Activated CD8-positive, alpha-beta memory T cell treated with anti-CD3 and anti-CD28 coated beads for 4 hours (primary cell): ENCODE measurements at regions not wholly inside any gene's neighbourhood (a gene's known extent, or its start where the extent isn't known, plus 50 kb on each side); places are given as distances from the start of the nearest gene placed in this dataset.
"Not testable (repeated sequence)": the region's sequence is repeated elsewhere in the genome, so short reads cannot be mapped to it uniquely, and the experiment has no call there.

ENCODE experiments used
- DNase-seq, 2 donors: peaks; one replicate each; pipeline ENCODE4 v3.0.0-alpha.2; 2020; ENCODE audit warnings: low read depth in 2 of 2

DNA sequence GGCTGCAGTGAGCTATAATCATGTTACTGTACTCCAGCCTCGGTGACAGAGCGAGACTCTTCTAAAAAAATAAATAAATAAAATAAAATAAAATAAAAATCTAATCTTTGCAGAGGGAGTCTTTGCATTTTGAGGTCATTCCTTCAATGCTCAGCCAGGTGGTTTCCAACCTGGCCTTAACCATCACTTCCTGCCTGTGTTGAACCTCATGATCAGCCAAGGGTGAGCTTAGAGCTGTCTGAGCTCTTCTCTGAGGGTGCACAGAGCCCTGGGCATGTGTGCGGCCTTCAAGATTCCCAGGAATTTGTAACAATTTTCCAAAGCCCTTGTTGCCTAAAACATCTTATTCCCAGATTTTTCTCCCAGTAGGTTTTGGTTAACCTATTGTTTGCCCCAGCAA, 94.3 kb downstream of the KCNJ12 start:
- DNase-seq, result not testable (repeated sequence)

DNA sequence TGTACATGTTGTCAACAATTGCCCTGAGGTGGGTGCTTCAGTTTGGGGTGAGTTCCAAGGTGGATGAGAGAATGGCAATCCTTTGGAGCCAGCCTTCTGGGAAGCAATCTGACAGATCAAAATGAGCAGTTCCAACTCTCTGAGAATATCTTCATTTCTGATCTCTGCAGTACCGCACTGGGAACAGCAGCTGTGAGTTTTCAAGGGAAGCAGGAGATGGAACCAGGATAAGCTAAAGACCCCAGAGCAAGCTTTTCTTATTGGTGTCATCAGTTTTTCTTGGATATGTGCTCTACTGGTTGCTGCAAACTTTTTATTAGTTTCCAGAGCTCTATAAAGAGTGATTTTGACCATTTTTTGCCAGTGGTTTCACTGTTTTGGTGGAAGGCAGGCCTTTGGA, 94.7 kb downstream of the KCNJ12 start:
- DNase-seq, result no peak

DNA sequence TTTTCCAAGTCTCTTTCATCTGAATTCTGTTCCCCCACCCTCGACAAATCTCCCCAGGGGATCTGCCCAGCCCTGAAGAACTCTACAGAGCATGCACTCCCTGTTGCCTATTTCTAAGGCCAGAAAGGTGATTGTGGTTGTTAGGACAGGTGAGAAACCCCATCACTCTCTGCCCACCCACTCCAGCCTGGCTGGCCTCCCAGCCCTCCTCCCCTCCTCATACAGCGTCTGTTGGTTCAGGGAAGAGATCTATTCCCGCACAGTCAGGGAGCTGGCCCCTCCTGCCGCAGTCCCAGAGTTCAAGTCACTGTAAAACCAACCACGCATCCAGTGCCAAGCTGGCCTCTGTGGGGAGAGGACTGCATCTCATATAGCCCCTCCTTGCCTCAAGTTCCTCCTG, 98.7 kb downstream of the KCNJ12 start:
- DNase-seq, result no peak

DNA sequence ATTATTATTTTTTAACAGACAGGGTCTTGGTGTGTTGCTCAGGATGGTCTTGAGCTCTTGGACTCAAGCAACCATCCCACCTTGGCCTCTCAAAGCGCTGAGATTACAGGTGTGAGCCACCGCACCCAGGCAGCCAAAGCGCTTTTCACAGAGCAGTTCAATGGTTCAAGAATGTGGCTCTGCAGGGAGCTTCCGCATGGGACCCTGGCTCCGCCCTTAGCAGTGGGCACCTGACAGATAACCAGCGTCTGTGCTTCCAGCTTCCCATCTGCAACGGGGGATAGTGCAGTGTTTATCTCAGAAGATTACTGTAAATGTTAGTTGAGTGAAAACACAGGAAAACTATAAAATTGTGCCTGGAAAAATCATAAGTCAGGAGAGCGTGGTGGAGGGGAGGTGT, 99.4 kb downstream of the KCNJ12 start:
- no peak for DNase-seq

DNA sequence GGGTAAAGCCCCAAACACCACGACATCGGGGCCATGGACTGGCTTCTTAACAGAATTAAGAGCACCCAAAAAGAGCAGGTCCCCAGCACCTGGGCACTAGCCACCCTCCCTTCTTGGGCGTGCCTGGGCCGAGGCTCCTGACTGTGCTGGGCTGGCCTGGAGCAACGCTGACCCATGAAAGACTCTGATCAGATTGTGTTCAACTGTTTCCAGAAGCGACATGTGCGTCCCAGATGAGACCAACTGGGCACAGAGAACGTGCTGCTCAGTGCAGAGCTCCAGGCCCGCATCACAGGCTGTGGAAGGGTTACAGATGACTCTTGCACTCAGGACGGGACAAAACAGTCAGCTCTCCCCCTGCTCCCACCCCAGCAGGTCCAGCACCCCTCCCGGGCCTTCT, 100.7 kb downstream of the KCNJ12 start:
- no peak for DNase-seq

DNA sequence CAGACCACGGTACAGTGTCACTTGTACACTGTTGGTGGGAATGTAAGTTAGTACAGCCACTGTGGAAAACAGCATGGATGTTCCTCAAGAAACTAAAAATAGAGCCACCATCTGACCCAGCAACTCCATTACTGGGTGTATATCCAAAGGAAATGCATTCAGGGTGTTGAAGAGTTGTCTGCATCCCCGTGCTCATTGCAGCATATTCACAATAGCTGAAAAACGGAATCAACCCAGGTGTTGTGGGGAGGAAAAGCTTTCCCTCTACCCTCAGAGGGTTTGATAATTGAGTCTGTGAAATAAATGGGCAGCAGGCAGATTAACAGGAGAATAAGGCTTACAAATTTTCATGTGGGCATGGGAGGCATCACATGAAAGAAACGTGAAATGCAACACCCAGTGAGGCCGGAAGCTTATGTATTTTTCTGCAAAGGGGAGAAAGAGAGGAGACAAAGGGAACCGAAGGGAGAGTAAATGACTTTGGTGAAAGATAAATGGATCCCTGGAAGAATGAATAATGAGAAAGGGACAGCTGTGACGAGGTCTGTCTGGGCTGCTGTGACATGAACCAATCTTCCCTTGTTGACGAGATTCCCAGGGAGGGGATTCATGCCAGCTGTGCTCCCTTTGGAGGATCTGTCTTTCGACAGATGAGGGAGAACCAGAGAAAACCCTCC, 106.2 kb downstream of the KCNJ12 start:
- DNase-seq, result no peak

DNA sequence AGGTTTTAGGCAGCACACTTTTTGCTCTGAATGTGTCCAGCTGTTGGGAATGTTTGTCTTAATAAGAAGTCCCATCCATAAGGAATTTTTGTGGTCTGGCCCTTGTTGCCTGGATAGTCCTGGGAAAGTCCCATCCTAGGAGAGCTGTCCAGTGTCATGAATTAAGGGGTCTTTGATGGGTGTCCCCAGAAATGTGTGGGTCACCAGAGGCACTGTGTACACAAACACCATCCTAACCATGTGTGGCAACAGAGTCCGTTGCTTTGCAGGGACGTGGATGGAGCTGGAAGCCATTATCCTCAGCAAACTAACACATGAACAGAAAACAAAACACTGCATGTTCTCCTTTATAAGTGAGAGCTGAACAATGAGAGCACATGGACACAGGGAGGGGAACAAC, 111.9 kb downstream of the KCNJ12 start:
- not testable (repeated sequence) for DNase-seq

DNA sequence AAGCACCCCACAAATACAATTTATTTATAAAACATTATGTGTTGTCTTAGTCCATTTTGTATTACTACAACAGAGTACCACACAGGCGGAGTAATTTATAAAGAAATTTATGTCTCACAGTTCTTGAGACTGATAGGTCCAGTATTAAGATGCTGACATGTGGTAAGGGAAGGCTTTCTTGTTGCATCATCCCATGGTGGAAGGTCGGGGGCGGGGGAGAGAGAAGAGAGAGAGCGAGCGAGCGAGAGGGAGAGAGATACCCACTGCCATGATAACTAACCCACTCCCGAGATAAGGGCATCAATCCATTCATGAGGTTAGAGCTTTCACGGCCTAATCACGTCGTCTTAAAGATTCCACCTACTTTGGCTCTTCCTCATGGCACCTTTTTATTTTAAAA, 117.8 kb downstream of the KCNJ12 start:
- no peak for DNase-seq

DNA sequence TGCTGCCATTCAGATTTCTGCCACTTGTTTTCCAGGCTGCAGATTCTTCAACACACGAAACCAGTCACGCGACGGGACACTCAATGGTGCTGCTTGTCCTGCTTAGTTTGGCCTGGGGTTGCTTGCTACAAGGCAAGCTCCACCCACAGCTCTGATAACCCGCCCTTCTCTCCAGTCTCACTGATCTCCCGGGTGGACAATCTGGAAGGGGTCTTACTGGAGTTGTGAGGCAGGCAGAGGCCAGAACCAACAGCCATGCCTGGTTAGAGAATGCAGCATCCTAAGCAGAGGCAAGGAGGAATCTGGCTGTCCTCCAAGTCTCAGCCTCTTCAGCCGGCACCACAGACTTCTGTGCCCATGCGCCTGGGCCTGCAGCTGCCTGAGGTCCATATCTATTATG, 119.1 kb downstream of the KCNJ12 start:
- DNase-seq, result no peak

DNA sequence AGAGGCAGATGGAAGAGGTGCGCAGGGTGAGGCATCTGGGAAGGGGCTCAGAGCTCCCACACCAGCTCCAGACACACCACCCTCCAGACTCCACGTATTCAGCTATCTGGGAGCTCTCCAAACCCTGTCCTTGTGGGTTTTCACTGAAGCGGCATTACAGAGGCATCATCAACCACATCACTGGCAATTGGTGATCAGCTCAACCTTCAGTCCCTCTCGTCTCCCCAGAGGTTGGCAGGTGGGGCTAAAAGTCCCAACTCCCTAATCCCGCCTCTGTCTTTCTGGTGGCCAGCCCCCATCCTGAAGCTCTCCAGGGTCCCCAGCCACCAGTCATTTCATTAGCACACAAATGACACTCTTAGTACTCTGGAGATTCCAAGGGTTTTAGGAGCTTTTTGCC, 123.9 kb downstream of the KCNJ12 start:
- no peak for DNase-seq

DNA sequence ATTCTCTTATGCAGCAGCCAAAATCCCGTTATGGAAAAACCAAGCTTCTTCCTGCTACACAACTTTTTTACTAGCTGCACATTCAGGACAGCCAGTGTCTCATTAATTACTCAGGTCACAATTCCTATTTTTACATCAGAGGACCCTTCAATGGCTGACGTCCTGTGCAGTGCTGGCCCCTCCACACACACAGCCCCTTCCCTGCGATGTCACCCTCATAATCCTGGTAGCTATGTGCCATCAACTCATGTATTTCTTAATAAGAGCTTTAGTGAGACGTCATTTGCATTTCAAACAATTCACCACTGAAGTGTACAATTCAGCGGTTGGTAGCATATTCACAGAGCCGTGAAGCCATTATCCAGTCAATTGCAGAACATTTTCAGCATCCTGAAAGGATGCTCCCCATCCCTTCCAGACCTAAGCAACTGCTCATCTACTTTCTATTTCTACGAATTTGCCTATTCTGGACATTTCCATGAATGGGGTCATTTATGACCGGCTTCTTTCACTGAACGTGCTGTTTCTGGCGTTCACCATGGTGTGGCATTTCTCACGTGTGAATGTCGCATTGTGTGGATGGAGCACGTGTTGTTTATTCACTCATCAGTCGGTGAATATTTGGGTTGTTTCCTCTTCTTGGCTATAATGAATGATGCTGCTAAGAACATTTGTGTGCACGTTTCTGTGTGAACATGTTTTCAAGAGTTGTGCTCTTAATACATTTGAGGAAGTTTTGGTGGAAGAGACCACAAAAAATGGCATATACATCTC, 126.0 kb downstream of the KCNJ12 start:
- not testable (repeated sequence) for DNase-seq

DNA sequence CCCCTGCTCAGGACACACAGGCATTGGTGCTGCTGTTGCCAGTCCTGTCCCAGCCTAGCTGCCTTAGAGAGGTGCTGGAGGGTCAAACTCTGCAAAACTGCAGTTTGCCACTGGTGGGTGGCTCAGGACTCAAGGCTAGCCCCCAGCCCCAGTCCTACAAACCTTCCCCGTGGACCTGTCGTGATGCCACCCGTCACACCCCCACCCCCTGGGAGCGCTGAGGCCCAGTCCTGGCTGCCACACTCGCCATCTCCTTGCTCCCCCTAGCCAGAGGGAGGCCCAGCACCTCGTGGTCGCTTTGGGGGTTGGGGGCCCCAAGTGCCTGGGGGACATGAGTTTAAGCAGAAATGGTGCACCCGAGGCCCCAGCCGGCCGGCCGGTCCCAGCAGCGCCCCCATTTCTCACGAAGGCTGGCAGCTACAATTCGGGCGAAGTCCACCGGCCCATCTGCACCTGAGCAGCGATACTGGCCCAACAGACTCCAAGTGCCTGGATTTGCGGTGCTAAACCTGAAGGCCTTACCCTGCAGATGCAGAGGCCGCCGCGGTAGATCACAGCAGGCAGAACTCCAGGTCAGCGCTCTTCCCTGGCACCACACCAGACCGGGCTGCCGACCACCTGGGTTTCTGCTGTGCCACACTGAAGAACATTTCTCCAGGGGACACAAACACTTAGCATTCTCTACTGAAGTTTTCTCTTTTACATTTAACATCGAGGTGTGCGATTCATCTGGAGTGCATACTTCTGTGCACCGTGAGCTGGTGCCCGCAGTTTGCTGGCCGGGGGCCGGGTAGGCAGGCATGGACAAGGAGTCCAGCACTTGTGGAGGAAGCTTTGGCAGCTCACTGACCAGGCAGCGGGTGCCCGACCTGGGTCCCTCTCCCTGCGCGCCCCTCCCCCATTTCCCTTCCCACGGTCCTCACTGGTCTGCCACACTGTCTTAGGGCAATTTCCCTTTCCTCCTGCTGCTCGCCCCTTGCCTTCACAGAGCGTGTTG, 130.0 kb downstream of the KCNJ12 start:
- no peak for DNase-seq

DNA sequence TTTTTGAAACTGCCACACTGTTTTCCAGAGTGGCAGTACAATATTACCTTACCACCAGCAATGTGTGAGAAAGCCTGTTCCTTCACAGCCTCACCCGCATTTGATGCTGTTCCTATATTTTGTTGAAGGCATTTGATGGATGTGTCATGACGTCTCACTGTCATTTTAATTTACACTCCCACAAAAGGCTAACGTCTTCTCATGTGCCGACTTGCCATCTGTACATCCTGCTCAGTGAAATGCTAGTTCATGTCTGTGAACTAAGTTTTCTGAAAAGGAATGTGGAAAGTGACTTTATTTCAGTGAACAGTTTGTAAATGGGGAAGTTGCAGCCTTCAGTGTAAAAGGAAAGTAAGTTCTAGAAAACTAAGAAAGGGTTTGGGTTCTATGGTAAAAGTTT, 131.6 kb downstream of the KCNJ12 start:
- DNase-seq, result not testable (repeated sequence)

DNA sequence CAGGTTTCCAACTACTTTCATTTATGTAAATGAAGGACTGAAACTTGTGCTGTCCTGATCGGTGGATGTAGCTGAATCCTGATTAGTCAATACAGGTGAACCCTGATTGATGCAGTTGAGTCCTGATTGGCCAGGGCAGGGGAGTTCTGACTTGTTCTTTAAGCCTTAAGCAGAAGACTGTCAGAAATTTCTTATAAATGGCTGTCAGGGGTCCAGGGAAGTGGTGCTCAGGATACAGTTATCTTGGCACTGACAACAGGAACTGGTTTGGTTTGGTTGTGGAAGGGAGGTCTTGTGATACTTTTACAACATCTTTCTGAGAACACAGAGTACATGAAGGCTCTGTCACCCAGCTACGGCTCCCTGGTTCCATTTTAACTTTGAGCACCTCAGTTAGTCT, 132.1 kb downstream of the KCNJ12 start:
- DNase-seq, result no peak

DNA sequence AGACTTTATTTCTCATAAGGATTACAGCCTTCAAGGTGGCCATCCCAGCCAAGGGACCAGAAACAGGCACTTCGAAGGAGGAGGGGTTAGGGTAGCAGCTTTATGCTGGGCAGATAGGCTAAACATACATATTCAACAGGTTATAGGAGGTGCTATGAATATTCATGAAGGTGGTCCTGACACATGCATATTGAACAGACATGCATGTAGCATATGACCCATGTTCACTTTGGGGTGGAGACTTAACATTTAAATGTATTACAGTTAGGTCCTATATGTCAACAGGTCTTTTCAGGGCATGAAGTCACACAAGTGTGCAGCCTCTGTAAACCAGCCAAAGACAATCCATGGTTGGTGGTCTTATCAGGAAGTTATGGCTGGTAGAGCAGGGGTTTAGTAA, 133.2 kb downstream of the KCNJ12 start:
- not testable (repeated sequence) for DNase-seq

DNA sequence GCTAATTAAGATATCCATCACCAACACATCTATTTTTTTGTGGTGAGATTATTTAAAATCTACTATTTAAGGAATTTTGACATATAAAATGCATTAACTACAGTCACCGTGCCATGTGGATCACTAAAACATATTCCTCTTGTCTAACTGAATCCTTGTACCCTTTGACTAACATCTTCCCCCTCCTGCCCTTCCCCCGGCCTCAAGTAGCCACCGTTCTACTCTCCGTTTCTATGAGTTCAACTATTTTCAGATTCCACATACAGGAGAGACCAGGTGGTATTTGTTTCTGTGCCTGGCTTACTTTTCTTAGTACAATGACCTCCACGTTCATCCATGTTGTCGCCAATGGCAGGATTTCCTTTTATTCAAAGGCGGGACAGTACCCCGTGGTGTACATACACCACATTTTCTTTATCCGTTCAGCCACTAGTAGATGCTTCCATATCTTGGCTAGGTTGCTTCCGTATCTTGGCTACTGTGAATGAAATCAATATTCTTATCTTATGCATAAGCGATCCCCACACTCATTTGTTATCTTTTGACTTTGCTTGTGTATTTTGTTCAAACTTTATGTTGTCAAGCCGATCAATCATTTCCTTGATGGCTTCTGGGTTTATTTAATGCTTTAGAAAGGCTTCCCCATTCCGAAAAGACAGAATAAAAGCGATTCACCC, 134.7 kb downstream of the KCNJ12 start:
- DNase-seq, result no peak

DNA sequence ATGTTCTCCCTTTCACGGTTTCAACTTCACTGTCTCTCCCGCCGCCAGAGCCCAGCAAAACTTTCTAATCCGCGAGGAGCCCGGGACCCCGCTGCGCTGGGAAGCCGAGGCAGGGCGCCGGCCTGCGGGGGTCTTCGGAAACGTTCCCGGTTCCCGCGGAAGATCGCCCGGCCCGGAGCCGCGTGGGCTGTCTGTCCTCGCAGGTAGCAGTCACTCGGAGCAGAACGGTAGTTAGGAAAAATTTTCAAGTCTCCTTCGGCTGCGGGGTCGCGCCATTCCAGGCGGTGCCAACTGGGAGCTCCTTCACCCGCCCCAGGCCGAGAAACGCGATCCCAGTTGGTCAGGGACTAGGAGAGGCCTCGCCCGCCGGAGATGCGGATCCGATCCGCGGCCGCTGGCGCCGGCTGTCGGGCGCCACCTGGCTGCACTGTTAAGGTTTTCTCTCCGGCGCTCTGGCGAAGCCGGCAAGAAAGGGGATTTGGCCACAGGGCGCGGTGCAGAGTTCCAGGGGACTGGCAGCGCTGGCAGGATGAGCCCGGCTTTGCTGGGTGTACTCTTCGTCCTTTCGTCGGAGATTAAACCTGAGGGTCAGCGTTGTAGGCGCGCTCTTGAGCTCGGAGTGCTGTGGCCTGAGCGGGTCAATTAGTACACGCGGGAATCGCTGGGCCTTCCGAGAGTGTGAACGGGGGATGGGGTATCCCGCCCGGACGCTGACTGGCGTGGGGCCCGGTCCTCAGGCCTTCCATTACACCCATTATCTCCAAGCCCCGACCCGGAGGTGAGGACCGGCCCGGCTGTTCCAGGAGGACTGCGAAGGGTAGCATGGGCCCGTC, 135.4 kb downstream of the KCNJ12 start:
- peak; percentile 30 to 31 for DNase-seq

DNA sequence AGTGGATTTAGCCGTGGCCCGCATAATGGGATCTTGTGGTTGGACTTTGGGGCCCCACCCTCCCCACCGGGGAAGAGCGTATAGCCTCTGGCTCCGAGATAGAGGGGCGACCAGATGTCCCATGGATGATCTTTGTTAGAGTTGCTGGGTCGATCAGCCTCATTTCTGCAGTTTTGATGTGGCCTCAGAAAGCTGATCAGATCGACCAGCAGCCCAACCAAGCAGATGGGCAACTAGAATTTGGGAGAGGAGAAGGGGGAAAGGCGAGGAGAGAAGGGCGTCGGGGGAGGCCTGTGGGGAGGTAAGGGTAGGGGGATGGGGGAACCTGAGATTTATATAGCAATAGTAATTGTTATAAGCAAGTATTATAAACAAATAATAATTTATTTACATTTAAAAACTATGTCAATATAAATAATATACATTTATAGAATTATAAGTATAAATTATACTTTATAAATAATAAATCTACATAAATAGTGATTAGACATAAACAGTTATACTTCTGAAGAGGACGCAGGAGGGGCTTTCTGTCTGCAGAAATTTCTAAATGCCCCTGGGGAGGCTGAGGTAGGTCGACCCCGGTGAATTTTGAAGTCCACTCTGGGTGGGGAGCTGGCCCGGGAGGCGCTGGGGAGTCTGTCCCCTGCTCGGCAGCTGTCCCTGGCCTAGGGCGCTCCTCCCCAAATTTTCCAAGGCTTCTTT, 136.3 kb downstream of the KCNJ12 start:
- no peak for DNase-seq

DNA sequence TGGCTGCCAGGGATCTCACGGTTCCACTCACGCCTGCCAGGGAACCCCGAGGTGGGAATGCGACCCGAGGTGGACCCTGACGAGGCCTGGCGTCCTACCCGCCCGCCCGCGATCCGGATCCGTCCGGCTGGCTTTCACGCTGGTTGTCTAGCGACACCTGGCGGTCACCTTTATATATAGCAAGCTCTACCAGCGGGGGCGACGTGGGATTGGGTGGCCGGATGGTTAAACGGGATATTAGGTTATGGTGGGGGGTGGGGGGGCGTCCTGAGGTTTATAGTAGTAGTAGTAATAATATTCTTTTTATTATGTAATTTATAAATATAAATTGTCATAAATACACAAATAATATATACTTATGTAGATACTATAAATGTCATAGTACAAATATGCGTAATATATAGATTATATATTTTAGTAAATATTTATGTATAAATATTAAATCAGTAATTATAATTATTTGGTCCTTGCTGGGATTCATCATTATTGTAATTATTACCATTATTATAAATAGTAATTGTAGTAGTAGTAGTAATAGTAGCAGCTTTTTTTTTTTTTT, 136.9 kb downstream of the KCNJ12 start:
- DNase-seq, result peak; percentile 54 to 60

DNA sequence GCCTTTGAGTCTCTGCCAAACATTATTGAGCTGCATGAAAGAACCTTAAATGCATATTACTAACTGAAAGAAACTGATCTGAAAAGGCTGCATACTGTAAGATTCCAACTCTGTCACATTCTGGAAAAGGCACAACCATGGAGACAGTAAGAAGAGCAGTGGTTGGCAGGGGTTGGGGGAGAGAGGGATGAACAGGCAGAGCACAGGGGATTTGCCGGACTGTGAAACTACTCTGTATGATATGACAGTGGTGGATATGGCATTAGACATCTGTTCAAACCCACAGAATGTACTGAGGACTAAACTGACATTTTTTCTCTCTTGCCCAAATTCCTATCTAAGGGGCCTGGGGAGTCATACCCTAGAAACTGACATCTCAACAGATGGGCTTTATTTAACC, 138.4 kb downstream of the KCNJ12 start:
- DNase-seq, result not testable (repeated sequence)
